Common myeloid progenitor, CD34-positive (primary cell): ENCODE measurements at regions not wholly inside any gene's neighbourhood (a gene's known extent, or its start where the extent isn't known, plus 50 kb on each side); places are given as distances from the start of the nearest gene placed in this dataset.

Source experiments
- CTCF ChIA-PET: fragments of 350-600 bp; sonication (Branson Sonifier 250); formaldehyde crosslinking; loops from one replicate; lab custom pipeline; 2021; ENCODE audit warnings: antibody characterized with exemption; lab: Charles Lee
- POLR2A ChIA-PET: fragments of 350-600 bp; sonication (Branson Sonifier 250); formaldehyde crosslinking; loops from one replicate; lab custom pipeline; 2021; ENCODE audit warnings: antibody characterized with exemption; lab: Charles Lee
- DNase-seq, 3 donors: peaks; one replicate each; pipeline versions ENCODE4 v3.0.0 to v3.0.0-alpha.2; 2013
- H3K27ac ChIP-seq, 2 experiments: 1 replicate in 1 of 2; 2 replicates in 1 of 2; pipeline ENCODE4 v1.7.0; 2013; ENCODE audit warnings: inconsistent platforms in 2 of 2, low read length in 2 of 2, mild to moderate bottlenecking in 2 of 2, low read depth in 1 of 2, moderate library complexity in 1 of 2; ENCODE audit not compliant: severe bottlenecking in 2 of 2, insufficient read depth in 1 of 2, poor library complexity in 1 of 2
- H3K27me3 ChIP-seq, 5 experiments: replicated peaks in 2 of 5; 1 replicate in 3 of 5; 2 replicates in 2 of 5; pipeline versions ENCODE4 v1.6.1 to v1.7.0; 2013; ENCODE audit warnings: low read length in 4 of 5, mild to moderate bottlenecking in 2 of 5, moderate library complexity in 2 of 5, inconsistent platforms in 1 of 5; ENCODE audit not compliant: insufficient read depth in 5 of 5, control insufficient read depth in 4 of 5
- H3K36me3 ChIP-seq, 4 experiments: 1 replicate in 2 of 4; 2 replicates in 2 of 4; pipeline versions ENCODE4 v1.6.1 to v1.7.0; 2013; ENCODE audit warnings: low read length in 3 of 4, control low read depth in 1 of 4, mild to moderate bottlenecking in 1 of 4; ENCODE audit not compliant: control insufficient read depth in 4 of 4, insufficient read depth in 4 of 4
- H3K4me1 ChIP-seq, 4 experiments: 1 replicate in 3 of 4; 2 replicates in 1 of 4; pipeline versions ENCODE4 v1.6.1 to v1.7.1; 2013; ENCODE audit warnings: low read length in 3 of 4, mild to moderate bottlenecking in 3 of 4, control low read depth in 1 of 4, inconsistent platforms in 1 of 4, moderate library complexity in 1 of 4; ENCODE audit not compliant: control insufficient read depth in 4 of 4, insufficient read depth in 4 of 4; ENCODE audit errors: control extremely low read depth in 1 of 4
- H3K4me3 ChIP-seq, 7 experiments: 1 replicate in 4 of 7; 2 replicates in 3 of 7; pipeline versions ENCODE4 v1.5.1 to v1.7.0; 2013; ENCODE audit warnings: mild to moderate bottlenecking in 7 of 7, low read length in 6 of 7, moderate library complexity in 6 of 7, inconsistent platforms in 2 of 7, low read depth in 2 of 7, control low read depth in 1 of 7; ENCODE audit not compliant: insufficient read depth in 4 of 7, control insufficient read depth in 1 of 7; ENCODE audit errors: extremely low read depth in 1 of 7
- H3K9me3 ChIP-seq, 5 experiments: 1 replicate in 4 of 5; 2 replicates in 1 of 5; pipeline versions ENCODE4 v1.6.1 to v1.7.1; 2013; ENCODE audit warnings: low read length in 4 of 5, mild to moderate bottlenecking in 2 of 5, inconsistent platforms in 1 of 5, low read depth in 1 of 5, moderate library complexity in 1 of 5; ENCODE audit not compliant: control insufficient read depth in 4 of 5, insufficient read depth in 2 of 5; ENCODE audit errors: control extremely low read depth in 1 of 5
- WGBS: methylation state at CpG from one replicate; pipeline ENCODE4 v1.1.5; 2013; ENCODE audit not compliant: insufficient coverage; 5-methylcytosine and 5-hydroxymethylcytosine counted together

DNA sequence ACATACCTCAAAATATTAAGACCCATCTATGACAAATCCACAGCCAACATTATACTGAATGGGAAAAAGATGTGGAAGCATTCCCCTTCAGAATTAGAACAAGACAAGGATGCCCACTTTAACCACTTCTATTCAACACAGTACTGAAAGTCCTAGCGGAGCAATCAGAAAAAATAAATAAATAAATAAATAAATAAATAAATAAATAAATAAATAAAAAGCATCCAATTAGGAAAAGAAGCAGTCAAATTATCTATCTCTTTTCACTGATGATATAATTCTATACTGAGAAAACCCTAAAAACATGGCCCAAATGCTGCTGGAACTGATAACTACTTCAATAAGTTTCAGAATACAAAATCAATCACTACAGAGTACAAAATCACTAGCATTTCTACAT, 67.5 kb downstream of the PRR32 start:
- Histone ChIP-seq H3K36me3 (no peaks in the 10 kb centered on the region), H3K9me3 (peaks cover 0 to 2% (median 0%) of the 10 kb centered on the region in 5 experiments), H3K4me3 (no peak overlapping the region), H3K4me1 (no peaks in the 10 kb centered on the region), H3K27ac (no peak overlapping the region), H3K27me3 (no peaks in the 10 kb centered on the region)
- ChIA-PET POLR2A (no interaction called here), CTCF (no interaction called here)
- no CpG with 5 or more reads among the region's 1 CpG for WGBS
- no peak for DNase-seq

DNA sequence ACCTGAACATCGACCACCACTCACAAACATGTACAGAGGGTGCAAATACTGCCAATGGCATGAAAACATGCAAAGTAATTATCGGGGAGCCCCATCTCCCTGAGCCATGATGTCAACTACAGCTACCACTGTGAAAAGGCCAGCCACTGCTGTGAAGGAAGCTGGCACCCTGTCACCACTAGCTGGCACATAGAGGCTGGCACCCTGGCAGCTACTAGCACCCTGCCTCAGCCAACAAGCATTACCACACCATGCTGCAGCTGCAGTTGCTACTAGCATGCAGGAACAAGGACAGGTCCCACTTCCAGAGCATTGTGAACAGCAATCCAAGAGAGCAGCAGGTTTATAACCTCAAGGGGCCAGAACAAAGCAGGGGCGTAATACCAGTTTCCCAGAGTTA, 81.4 kb downstream of the PRR32 start:
- H3K27ac ChIP-seq, result no peak overlapping the region
- no peaks in the 10 kb centered on the region for H3K27me3 ChIP-seq
- ChIA-PET CTCF (no interaction called here), POLR2A (no interaction called here)
- no peak overlapping the region for H3K4me3 ChIP-seq
- H3K9me3 ChIP-seq, result no peaks in the 10 kb centered on the region
- WGBS, result 70% methylated on average over 3 of the region's 3 CpGs
- DNase-seq, result no peak
- no peaks in the 10 kb centered on the region for H3K36me3 ChIP-seq
- H3K4me1 ChIP-seq, result no peaks in the 10 kb centered on the region

DNA sequence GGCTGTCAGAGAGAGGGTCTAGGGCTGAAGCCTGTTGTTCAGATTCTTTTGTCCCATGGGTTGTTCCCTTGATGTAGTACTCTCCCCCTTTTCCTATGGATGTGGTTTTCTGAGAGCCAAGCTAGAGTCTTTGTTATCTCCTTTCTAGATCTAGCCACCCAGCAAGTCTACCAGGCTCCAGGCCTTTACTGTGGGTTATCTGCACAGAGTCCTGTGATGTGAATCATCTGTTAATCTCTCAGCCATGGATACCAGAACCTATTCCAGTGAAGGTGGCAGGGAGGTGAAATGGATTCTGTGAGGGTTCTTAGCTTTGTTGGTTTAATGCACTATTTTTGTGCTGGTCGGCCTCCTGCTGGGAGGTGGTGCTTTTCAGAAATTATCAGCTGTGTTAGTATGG, 109.5 kb downstream of the PRR32 start:
- Histone ChIP-seq H3K36me3 (no peaks in the 10 kb centered on the region), H3K9me3 (no peaks in the 10 kb centered on the region), H3K4me1 (no peaks in the 10 kb centered on the region), H3K4me3 (no peak overlapping the region), H3K27ac (no peak overlapping the region), H3K27me3 (no peaks in the 10 kb centered on the region)
- WGBS, result no CpG with 5 or more reads among the region's 1 CpG
- CTCF ChIA-PET, result no interaction called here
- no peak for DNase-seq
- POLR2A ChIA-PET, result no interaction called here

DNA sequence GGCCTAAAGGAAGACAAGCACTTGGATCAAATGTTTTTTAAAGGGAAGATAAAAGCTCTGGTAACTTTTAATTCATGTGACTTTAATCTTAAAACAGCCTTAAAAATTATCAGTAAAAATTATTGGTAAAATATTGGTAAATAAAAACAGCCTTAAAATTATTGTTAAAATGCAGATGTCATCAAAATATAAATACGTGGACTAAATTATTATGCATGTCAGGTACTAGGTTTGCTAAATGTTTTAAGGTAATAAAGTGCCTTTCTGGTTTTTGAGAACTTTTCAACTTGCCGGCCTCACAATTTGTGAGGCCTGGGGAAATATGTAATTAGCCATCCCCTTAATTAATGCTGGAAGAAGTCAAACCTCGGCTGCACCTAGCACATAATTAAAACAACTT, 147.7 kb downstream of the PRR32 start:
- H3K27ac ChIP-seq, result no peak overlapping the region
- CTCF ChIA-PET, result no interaction called here
- no peaks in the 10 kb centered on the region for H3K4me1 ChIP-seq
- H3K36me3 ChIP-seq, result no peaks in the 10 kb centered on the region
- H3K4me3 ChIP-seq, result no peak overlapping the region
- no peak for DNase-seq
- POLR2A ChIA-PET, result no interaction called here
- H3K27me3 ChIP-seq, result no peaks in the 10 kb centered on the region
- H3K9me3 ChIP-seq, result no peaks in the 10 kb centered on the region
- 83% methylated on average over 1 of the region's 3 CpGs for WGBS

DNA sequence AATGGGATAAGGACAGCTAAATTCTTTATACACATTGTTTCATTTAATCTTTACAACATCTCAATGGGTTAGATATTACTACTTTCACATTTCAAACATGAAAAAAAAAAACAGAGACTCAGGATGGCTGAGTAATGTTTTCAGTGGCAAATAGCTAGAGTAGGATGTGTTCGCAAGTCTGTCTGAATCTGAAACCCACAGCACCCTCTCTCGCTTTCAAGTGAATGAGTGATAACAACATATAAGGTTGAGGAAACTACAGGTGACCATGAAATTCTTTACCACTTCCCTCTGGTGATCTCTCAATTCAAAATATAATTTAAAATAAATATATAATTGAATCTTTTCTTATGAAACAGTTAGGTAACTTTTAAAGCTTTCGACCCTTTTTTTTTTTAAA, 162.6 kb downstream of the PRR32 start:
- Histone ChIP-seq H3K9me3 (no peaks in the 10 kb centered on the region), H3K27ac (no peak overlapping the region), H3K27me3 (no peaks in the 10 kb centered on the region), H3K36me3 (no peaks in the 10 kb centered on the region), H3K4me1 (no peaks in the 10 kb centered on the region), H3K4me3 (no peak overlapping the region)
- ChIA-PET POLR2A (interaction anchor here (0.7 kb wide), 1 partner anchor 1512 kb away, joined by 6 read pairs; no protein-coding TSS in a partner anchor), CTCF (no interaction called here)
- DNase-seq, result no peak
- WGBS, result no CpG with 5 or more reads among the region's 3 CpGs

DNA sequence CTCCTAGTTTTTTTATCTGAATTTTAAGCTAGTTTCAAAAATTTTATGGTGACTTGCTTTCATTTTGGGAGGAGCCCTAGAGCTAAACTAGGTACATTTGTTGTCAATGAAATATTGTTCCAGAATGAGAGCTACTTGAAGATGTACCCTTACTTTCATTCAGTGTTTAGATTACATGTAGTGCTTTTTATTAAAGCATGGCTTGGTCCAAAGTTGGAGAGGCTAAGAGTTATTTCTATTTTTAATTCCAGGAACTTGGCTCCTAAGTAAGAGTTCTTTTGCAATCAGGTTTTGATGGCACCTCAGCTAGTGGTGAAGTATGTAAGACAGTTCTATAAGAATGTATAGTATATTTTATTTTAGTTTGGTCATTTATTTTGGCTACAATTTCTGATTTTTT, 165.5 kb downstream of the PRR32 start:
- H3K9me3 ChIP-seq, result no peaks in the 10 kb centered on the region
- H3K27ac ChIP-seq, result no peak overlapping the region
- no peaks in the 10 kb centered on the region for H3K36me3 ChIP-seq
- no peak overlapping the region for H3K4me3 ChIP-seq
- H3K4me1 ChIP-seq, result no peaks in the 10 kb centered on the region
- CTCF ChIA-PET, result no interaction called here
- POLR2A ChIA-PET, result no interaction called here
- H3K27me3 ChIP-seq, result no peaks in the 10 kb centered on the region
- DNase-seq, result no peak

DNA sequence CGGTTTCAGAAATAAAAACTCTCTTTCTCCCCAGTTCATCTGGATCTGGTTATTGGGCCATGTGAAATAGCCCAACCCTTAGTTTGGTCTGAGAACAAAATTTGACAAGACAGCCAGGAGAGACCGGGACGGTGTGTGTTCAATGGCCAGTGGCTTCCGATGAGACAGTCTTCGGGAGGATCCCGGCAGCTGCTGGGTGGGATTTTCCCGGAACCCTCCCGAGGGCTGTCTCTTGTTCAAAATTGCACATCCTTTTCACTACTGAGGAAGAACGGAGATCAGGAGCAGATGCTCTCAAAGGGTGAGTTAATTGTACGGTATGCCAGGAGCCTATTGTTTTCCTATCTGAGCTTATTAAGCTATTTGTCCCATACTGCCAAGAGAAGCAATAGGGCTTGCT, 166.5 kb downstream of the PRR32 start:
- H3K4me3 ChIP-seq, result no peak overlapping the region
- ChIA-PET CTCF (no interaction called here), POLR2A (no interaction called here)
- no peaks in the 10 kb centered on the region for H3K9me3 ChIP-seq
- no peak overlapping the region for H3K27ac ChIP-seq
- H3K4me1 ChIP-seq, result no peaks in the 10 kb centered on the region
- H3K36me3 ChIP-seq, result no peaks in the 10 kb centered on the region
- DNase-seq, result no peak
- H3K27me3 ChIP-seq, result no peaks in the 10 kb centered on the region
- WGBS, result 86% methylated on average over 10 of the region's 10 CpGs
